Dermis blood vessel endothelial cell (primary cell): ENCODE measurements at regions not wholly inside any gene's neighbourhood (a gene's known extent, or its start where the extent isn't known, plus 50 kb on each side); places are given as distances from the start of the nearest gene placed in this dataset.

Source experiments
- DNase-seq: peaks from one replicate; pipeline ENCODE4 v3.0.0; 2010

DNA sequence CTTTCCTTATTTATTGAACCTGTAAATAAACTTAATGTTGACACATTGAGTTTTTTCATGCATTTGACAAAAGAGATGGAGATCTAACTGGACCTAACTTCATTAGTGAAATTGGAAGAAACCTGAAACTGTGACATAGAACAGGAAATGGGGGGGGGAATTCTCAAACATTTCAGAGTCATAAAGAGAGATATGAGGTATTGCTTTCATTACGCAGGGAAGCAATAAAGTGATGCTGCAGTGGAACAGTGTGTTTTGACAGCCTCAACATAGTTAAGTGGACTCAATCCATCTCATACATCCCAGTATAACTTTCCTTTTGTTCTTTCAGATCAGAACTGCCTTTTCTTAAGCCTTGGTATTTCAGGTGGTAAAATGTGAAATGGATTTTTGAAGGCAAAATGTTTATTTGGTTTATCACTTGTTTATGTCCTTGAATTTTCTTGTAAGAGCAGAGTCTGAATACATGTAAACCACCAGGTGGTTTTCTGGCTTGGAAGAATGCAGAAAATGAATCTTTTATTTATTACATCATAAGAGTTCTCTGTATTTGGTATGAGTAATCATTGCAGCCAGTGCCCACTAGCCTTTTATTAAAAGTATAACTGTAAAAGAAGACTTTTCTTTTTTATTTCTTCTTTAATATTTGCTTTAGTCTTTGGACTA lies 132.5 kb downstream of the ZNF326 start:
- no peak for DNase-seq

DNA sequence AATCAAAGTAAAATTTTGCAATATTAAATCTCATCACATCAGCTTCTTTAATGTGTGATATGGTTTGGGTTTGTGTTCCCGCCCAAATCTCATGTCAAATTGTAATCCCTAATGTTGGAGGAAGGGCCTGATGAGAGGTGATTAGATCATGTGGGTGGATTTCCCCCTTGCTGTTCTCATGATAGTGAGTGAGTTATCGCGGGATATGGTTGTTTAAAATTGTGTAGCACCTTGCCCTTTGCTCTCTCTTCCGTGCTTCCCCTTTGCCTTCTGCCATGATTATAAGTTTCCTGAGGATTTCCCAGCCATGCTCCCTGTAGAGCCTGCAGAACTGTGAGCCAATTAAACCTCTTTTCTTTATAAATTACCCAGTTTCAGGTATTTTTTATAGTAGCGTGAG lies 131.9 kb downstream of the ZNF326 start:
- DNase-seq, result no peak

DNA sequence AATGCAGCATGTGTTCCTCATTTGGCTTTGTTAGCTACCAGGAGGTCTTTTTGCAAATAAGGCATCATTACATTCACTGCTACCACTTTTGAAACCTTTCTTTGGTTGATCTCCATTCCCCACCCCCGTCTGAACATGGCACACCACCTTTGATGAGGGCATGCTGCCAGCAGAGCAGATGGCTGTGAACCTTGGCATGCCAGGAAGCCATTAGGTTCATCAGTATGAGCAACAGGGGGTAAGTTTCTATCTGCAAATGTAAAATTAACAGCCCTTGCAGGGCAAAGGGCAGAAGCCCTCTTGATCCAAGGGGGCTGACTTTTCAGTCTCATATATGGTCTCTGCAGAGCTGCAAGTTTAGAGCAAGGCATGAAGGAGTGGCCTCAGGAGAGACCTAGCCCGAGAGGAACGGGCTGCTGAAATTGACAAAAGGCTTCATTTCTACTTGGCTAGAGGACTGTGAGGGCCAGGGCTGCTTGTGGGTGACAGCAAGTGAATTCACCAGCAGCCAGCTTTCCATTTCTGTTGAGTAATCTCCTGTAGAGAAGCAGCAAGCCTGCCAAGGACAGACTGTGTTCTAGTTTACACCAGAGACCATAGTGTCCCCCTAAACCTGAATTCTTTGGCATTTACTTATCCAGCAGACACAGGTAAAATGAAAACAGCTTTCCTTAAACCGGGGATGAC lies 127.9 kb downstream of the ZNF326 start:
- DNase-seq, result no peak

DNA sequence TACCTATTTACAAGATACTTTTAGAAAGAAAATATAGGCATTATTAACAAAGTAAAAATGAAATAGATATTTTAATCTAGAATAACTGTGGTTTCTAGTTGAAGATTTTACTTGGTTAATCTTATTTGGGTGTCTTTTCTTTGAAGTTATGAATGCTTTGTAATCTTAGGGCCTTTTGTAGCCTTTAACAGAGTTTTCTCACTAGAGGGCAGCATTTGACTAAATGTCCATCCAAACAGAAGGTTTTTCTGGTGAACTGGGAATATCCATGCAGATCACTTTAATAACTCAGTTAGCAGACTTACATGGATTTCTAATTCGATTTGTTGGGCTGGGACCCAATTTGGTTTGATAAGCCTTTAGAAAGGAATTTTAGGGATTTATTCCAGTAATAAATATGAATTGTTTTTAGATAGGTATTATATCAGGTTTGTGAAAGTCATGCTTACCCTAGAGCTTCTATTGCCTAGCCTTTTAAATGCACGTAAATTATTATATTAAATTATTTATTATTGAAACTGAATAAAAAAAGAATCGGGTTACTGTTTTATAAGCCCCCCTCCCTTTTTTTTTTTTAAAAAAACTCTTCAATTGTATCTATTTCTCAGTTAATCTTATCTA lies 119.7 kb downstream of the ZNF326 start:
- peak; percentile 70 for DNase-seq

DNA sequence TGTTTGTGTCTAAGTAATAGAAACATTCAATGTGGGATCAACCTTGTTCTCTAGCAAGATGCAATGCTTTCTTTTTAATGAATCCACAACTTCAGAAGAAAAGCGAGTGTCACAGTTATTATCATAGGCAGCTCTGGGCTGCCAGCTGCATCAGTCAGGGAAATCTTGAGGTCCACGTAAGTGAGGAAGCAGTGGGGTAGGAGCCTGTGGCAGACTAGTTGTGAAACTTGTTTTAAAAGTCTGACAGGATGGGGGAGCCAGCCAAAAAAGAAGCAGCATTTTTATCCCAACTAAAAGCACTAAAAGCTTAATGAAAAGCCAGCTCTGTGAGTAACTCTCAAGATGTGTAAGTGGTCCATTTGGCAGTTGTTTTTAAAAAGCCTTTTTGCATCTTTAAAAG lies 113.1 kb downstream of the ZNF326 start:
- DNase-seq, result no peak

DNA sequence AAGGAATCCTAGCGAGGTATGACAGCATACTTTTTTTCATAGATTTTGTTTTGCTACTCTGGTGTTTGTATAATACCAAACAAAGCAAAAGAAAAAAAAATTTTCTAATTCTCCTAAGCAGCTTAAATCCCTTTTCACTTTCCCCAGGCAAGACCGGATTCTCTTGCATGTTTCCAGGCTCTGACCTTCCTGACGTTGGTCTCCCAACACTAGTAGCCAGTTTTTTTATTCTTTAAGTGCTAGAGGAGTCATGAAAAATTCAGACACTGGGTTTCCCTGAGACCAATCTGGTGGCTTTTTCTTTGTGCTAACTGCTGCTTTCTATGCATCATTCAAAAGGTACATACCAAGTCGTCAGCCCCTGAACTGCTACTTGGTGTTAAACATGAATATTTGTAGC lies 111.4 kb downstream of the ZNF326 start:
- no peak for DNase-seq

DNA sequence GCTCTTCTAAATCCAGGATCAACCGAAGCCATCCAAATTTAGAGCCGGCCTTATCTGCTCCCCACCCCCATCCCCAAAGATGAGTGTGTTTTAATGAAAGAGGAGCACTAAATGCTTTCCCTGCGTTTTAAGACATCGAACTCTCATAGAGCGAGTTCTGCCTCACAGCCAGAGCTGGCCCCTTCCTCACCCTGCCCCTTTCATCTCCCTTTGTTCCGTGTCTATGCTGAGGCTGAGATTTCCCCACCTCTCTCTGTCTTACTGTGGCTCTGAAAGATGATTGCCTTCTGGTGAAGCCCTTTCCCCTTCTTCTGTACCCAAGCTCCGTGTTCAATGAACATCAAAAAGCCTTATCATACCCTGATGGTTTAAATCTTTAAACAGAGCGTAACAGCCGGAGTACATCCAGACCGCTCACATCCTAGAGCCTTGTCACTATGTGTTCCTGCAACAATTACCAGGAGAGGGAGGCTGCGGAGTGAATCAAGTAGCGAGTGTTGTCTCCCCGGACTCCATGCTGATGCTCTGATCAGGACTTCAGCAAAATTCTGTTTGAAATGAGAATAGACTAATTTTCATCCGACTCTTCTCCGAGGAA lies 110.1 kb downstream of the ZNF326 start:
- no peak for DNase-seq

DNA sequence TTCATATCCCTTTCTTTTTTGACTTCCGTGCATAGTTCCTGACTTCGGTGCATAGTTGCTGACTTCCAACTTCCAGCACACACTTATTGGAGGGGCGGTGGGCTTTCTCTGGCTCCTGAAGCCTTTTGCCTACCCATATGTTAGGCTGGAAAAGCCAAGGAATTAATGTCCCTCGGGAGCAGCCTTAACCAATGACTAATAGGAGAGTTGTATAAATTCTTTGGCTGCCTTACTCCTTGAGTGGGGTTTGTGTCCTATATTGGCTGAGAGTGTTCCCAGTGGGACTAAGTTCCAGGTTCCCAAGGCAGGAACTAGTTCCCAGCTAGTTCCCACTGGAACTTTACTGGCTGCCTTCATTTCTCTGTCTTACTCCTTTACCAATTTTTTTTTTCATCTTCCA lies 105.7 kb downstream of the ZNF326 start:
- no peak for DNase-seq

DNA sequence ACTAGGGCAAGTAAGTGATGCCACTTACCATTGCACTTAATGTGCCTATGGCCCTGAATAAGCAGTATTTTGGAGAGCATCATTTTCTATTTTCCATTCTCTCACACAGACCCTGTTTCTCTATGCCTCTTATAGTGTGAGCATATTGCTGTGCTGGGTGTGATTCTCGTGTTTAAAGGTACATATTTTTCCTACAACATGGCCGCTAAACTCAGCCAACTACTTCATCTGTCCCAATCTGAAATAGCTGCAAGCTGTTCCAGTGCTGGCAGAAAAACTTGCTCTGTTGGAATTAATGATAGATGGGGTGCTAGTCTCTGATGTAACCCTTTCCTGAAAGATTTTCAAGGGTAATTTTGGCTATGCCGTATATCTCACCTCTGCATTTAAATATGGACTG lies 97.5 kb downstream of the ZNF326 start:
- DNase-seq, result no peak
